ENCODE measurements at regions not wholly inside any gene's neighbourhood (a gene's known extent, or its start where the extent isn't known, plus 50 kb on each side); places are given as distances from the start of the nearest gene placed in this dataset.

DNA sequence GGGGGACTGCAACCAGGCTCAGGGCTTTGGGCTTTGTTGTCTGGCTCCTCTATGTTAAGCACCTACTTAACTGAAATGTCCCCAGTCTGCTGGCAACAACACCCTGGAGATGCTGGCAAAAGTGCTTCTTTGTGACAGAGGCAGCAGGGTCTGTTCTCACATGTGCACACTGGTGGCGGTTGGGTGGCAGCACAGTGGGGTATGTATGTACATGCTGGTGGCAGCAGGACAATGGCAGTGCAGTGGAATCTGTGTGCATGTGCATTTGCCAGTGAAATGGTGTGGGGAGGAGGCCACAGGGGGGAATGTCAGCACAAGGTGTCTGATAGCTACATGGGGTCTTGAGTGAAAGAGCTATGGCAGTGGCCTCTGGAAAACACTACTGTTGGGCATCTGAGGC lies 830.3 kb downstream of the DIPK2A start:
- no peak for TF ChIP-seq POLR2AphosphoS5 (IDR thresholded peaks at IDR 0.05; ENCODE audit: low read depth, low read length)
- no peak for TF ChIP-seq POLR2A (IDR thresholded peaks at IDR 0.05; ENCODE audit: low read depth, low read length)
- TF ChIP-seq POU2F2 (IDR thresholded peaks at IDR 0.05; ENCODE audit: low read depth, low read length): no peak
- TF ChIP-seq PAX5 (IDR thresholded peaks at IDR 0.05; ENCODE audit: insufficient read depth, low read length, severe bottlenecking): no peak
- no peak for TF ChIP-seq TAF1 (IDR thresholded peaks at IDR 0.05; ENCODE audit: low read depth, low read length)

Data from GM12891 (cell line).